ENCODE measurements at regions not wholly inside any gene's neighbourhood (a gene's known extent, or its start where the extent isn't known, plus 50 kb on each side); places are given as distances from the start of the nearest gene placed in this dataset.
A peak's percentile ranks its signal among the peaks of the same experiment; 100 is the strongest.

- peaks cover 0 to 2% (median 0%) of the 10 kb centered on the region in 7 donors for H3K9me3 Mint-ChIP-seq
Observed at GRCh38 chr1:10935246-10935645, 77.2 kb upstream of the TARDBP start.

GRCh38 chr1:10935724-10936123 is 76.7 kb upstream of the TARDBP start:
- H3K27ac Mint-ChIP-seq = no peak overlapping the region
- H3K9me3 ChIP-seq (ENCODE audit: control insufficient read depth in 2 of 2, low read length in 2 of 2) = no peaks in the 10 kb centered on the region
- no peaks in the 10 kb centered on the region for H3K36me3 ChIP-seq (ENCODE audit: control insufficient read depth, insufficient read depth, low read length)
- H3K27me3 ChIP-seq (ENCODE audit: control insufficient read depth, insufficient read depth, low read length) = no peaks in the 10 kb centered on the region
- DNase-seq = no peak
- peaks cover 0 to 2% (median 0%) of the 10 kb centered on the region in 7 donors for H3K9me3 Mint-ChIP-seq
- no peak for ATAC-seq (ENCODE audit: low read depth in 2 of 2)
- H3K4me1 Mint-ChIP-seq = peaks cover 11 to 42% (median 17%) of the 10 kb centered on the region in 4 donors
- H3K27ac ChIP-seq (ENCODE audit: insufficient read depth, low read length, poor library complexity, severe bottlenecking) = no peak overlapping the region
- H3K4me1 ChIP-seq (ENCODE audit: control insufficient read depth, insufficient read depth, low read length, poor library complexity, severe bottlenecking) = peaks cover 11% of the 10 kb centered on the region
- H3K36me3 Mint-ChIP-seq = no peaks in the 10 kb centered on the region
- peaks cover 15% of the 10 kb centered on the region for H3K27me3 Mint-ChIP-seq
- H3K4me3 Mint-ChIP-seq = no peak overlapping the region
- no peak overlapping the region for H3K4me3 ChIP-seq (ENCODE audit: low read depth, low read length)

More at GRCh38 chr1:10935246-10935645, 77.2 kb upstream of the TARDBP start:
- no peak overlapping the region for H3K4me3 ChIP-seq (ENCODE audit: low read depth, low read length)
- ATAC-seq (ENCODE audit: low read depth in 2 of 2) (no peak), DNase-seq (no peak)
- no peaks in the 10 kb centered on the region for H3K36me3 Mint-ChIP-seq
- no peak overlapping the region for H3K27ac ChIP-seq (ENCODE audit: insufficient read depth, low read length, poor library complexity, severe bottlenecking)
- no peaks in the 10 kb centered on the region for H3K36me3 ChIP-seq (ENCODE audit: control insufficient read depth, insufficient read depth, low read length)
- no peak overlapping the region for H3K27ac Mint-ChIP-seq
- peaks cover 10 to 37% (median 14%) of the 10 kb centered on the region in 4 donors for H3K4me1 Mint-ChIP-seq
- H3K4me1 ChIP-seq (ENCODE audit: control insufficient read depth, insufficient read depth, low read length, poor library complexity, severe bottlenecking) = peaks cover 7% of the 10 kb centered on the region
- no peaks in the 10 kb centered on the region for H3K9me3 ChIP-seq (ENCODE audit: control insufficient read depth in 2 of 2, low read length in 2 of 2)
- no peaks in the 10 kb centered on the region for H3K27me3 ChIP-seq (ENCODE audit: control insufficient read depth, insufficient read depth, low read length)
- peaks cover 14% of the 10 kb centered on the region for H3K27me3 Mint-ChIP-seq
- no peak overlapping the region for H3K4me3 Mint-ChIP-seq

- ATAC-seq (ENCODE audit: low read depth in 2 of 2) = no peak
- no peaks in the 10 kb centered on the region for H3K36me3 Mint-ChIP-seq
- no peak overlapping the region for H3K4me3 ChIP-seq (ENCODE audit: low read depth, low read length)
- no peak for DNase-seq
- H3K27me3 Mint-ChIP-seq = peaks cover 26% of the 10 kb centered on the region
- H3K4me3 Mint-ChIP-seq = no peak overlapping the region
- H3K27ac Mint-ChIP-seq = peak overlapping the region in 1 of 3 donors; percentile 75
- H3K9me3 ChIP-seq (ENCODE audit: control insufficient read depth in 2 of 2, low read length in 2 of 2) = no peaks in the 10 kb centered on the region
- peaks cover 0 to 2% (median 0%) of the 10 kb centered on the region in 7 donors for H3K9me3 Mint-ChIP-seq
- no peaks in the 10 kb centered on the region for H3K27me3 ChIP-seq (ENCODE audit: control insufficient read depth, insufficient read depth, low read length)
- H3K36me3 ChIP-seq (ENCODE audit: control insufficient read depth, insufficient read depth, low read length) = no peaks in the 10 kb centered on the region
- H3K27ac ChIP-seq (ENCODE audit: insufficient read depth, low read length, poor library complexity, severe bottlenecking) = no peak overlapping the region
- peaks cover 11 to 43% (median 16%) of the 10 kb centered on the region in 4 donors for H3K4me1 Mint-ChIP-seq
- H3K4me1 ChIP-seq (ENCODE audit: control insufficient read depth, insufficient read depth, low read length, poor library complexity, severe bottlenecking) = peaks cover 19% of the 10 kb centered on the region
Observed at GRCh38 chr1:10936998-10937901, 75.2 kb upstream of the TARDBP start.

- H3K27me3 Mint-ChIP-seq = peaks cover 30% of the 10 kb centered on the region
- no peak for DNase-seq
- peaks cover 2% of the 10 kb centered on the region for H3K27me3 ChIP-seq (ENCODE audit: control insufficient read depth, insufficient read depth, low read length)
- no peak overlapping the region for H3K27ac ChIP-seq (ENCODE audit: insufficient read depth, low read length, poor library complexity, severe bottlenecking)
- H3K9me3 Mint-ChIP-seq = no peaks in the 10 kb centered on the region
- H3K4me3 ChIP-seq (ENCODE audit: low read depth, low read length) = no peak overlapping the region
- H3K36me3 Mint-ChIP-seq = no peaks in the 10 kb centered on the region
- no peak for ATAC-seq (ENCODE audit: low read depth in 2 of 2)
- peaks cover 21% of the 10 kb centered on the region for H3K4me1 ChIP-seq (ENCODE audit: control insufficient read depth, insufficient read depth, low read length, poor library complexity, severe bottlenecking)
- no peaks in the 10 kb centered on the region for H3K9me3 ChIP-seq (ENCODE audit: control insufficient read depth in 2 of 2, low read length in 2 of 2)
- H3K27ac Mint-ChIP-seq = peak overlapping the region in 1 of 3 donors; percentile 34
- peak overlapping the region in 1 of 4 donors; percentile 90 for H3K4me3 Mint-ChIP-seq
- H3K36me3 ChIP-seq (ENCODE audit: control insufficient read depth, insufficient read depth, low read length) = no peaks in the 10 kb centered on the region
- H3K4me1 Mint-ChIP-seq = peaks cover 11 to 42% (median 17%) of the 10 kb centered on the region in 4 donors
Observed at GRCh38 chr1:10938741-10939417, 73.6 kb upstream of the TARDBP start.

GRCh38 chr1:10939654-10940450 is 72.6 kb upstream of the TARDBP start:
- peak overlapping the region; percentile 37 for H3K4me3 ChIP-seq (ENCODE audit: low read depth, low read length)
- DNase-seq = peak in 2 of 3 donors; percentile 12 to 70
- peaks cover 2% of the 10 kb centered on the region for H3K27me3 ChIP-seq (ENCODE audit: control insufficient read depth, insufficient read depth, low read length)
- Mint-ChIP-seq H3K4me1 (peaks cover 11 to 43% (median 19%) of the 10 kb centered on the region in 4 donors), H3K27ac (peak overlapping the region; percentile 85 to 90 (median 86)), H3K27me3 (peaks cover 39% of the 10 kb centered on the region), H3K9me3 (no peaks in the 10 kb centered on the region), H3K36me3 (no peaks in the 10 kb centered on the region), H3K4me3 (peak overlapping the region; percentile 12 to 90 (median 80))
- H3K27ac ChIP-seq (ENCODE audit: insufficient read depth, low read length, poor library complexity, severe bottlenecking) = no peak overlapping the region
- H3K9me3 ChIP-seq (ENCODE audit: control insufficient read depth in 2 of 2, low read length in 2 of 2) = no peaks in the 10 kb centered on the region
- H3K36me3 ChIP-seq (ENCODE audit: control insufficient read depth, insufficient read depth, low read length) = no peaks in the 10 kb centered on the region
- peak; percentile 19 to 28 for ATAC-seq (ENCODE audit: low read depth in 2 of 2)
- H3K4me1 ChIP-seq (ENCODE audit: control insufficient read depth, insufficient read depth, low read length, poor library complexity, severe bottlenecking) = peaks cover 21% of the 10 kb centered on the region

- Histone ChIP-seq H3K4me1 (ENCODE audit: control insufficient read depth, insufficient read depth, low read length, poor library complexity, severe bottlenecking) (peaks cover 21% of the 10 kb centered on the region), H3K4me3 (ENCODE audit: low read depth, low read length) (peak overlapping the region; percentile 37), H3K36me3 (ENCODE audit: control insufficient read depth, insufficient read depth, low read length) (no peaks in the 10 kb centered on the region), H3K9me3 (ENCODE audit: control insufficient read depth in 2 of 2, low read length in 2 of 2) (no peaks in the 10 kb centered on the region), H3K27ac (ENCODE audit: insufficient read depth, low read length, poor library complexity, severe bottlenecking) (no peak overlapping the region), H3K27me3 (ENCODE audit: control insufficient read depth, insufficient read depth, low read length) (peaks cover 2% of the 10 kb centered on the region)
- Mint-ChIP-seq H3K4me3 (peak overlapping the region in 3 of 4 donors; percentile 12 to 90 (median 82)), H3K27ac (peak overlapping the region in 2 of 3 donors; percentile 85 to 90), H3K9me3 (peaks cover 0 to 2% (median 0%) of the 10 kb centered on the region in 7 donors), H3K36me3 (no peaks in the 10 kb centered on the region), H3K4me1 (peaks cover 11 to 44% (median 19%) of the 10 kb centered on the region in 4 donors), H3K27me3 (peaks cover 42% of the 10 kb centered on the region)
- ATAC-seq (ENCODE audit: low read depth in 2 of 2) = no peak
- no peak for DNase-seq
Observed at GRCh38 chr1:10940451-10940804, 72.0 kb upstream of the TARDBP start.

- Mint-ChIP-seq H3K36me3 (no peaks in the 10 kb centered on the region), H3K27ac (no peak overlapping the region), H3K27me3 (peaks cover 45% of the 10 kb centered on the region), H3K4me3 (no peak overlapping the region), H3K9me3 (peaks cover 0 to 3% (median 0%) of the 10 kb centered on the region in 7 donors), H3K4me1 (peaks cover 11 to 45% (median 21%) of the 10 kb centered on the region in 4 donors)
- H3K27ac ChIP-seq (ENCODE audit: insufficient read depth, low read length, poor library complexity, severe bottlenecking) = no peak overlapping the region
- H3K9me3 ChIP-seq (ENCODE audit: control insufficient read depth in 2 of 2, low read length in 2 of 2) = no peaks in the 10 kb centered on the region
- H3K27me3 ChIP-seq (ENCODE audit: control insufficient read depth, insufficient read depth, low read length) = peaks cover 2% of the 10 kb centered on the region
- DNase-seq = no peak
- no peak for ATAC-seq (ENCODE audit: low read depth in 2 of 2)
- no peak overlapping the region for H3K4me3 ChIP-seq (ENCODE audit: low read depth, low read length)
- H3K36me3 ChIP-seq (ENCODE audit: control insufficient read depth, insufficient read depth, low read length) = no peaks in the 10 kb centered on the region
- peaks cover 21% of the 10 kb centered on the region for H3K4me1 ChIP-seq (ENCODE audit: control insufficient read depth, insufficient read depth, low read length, poor library complexity, severe bottlenecking)
Observed at GRCh38 chr1:10940838-10941237, 71.6 kb upstream of the TARDBP start.
